Islet precursor cell (in vitro differentiated cells): ENCODE measurements at regions not wholly inside any gene's neighbourhood (a gene's known extent, or its start where the extent isn't known, plus 50 kb on each side); places are given as distances from the start of the nearest gene placed in this dataset.

Source experiments
- DNase-seq: peaks from one replicate; pipeline ENCODE4 v3.0.0-alpha.2; 2018

GRCh38 chr2:62296832-62297623 is 101.1 kb downstream of the B3GNT2 start:
- DNase-seq = no peak

DNA sequence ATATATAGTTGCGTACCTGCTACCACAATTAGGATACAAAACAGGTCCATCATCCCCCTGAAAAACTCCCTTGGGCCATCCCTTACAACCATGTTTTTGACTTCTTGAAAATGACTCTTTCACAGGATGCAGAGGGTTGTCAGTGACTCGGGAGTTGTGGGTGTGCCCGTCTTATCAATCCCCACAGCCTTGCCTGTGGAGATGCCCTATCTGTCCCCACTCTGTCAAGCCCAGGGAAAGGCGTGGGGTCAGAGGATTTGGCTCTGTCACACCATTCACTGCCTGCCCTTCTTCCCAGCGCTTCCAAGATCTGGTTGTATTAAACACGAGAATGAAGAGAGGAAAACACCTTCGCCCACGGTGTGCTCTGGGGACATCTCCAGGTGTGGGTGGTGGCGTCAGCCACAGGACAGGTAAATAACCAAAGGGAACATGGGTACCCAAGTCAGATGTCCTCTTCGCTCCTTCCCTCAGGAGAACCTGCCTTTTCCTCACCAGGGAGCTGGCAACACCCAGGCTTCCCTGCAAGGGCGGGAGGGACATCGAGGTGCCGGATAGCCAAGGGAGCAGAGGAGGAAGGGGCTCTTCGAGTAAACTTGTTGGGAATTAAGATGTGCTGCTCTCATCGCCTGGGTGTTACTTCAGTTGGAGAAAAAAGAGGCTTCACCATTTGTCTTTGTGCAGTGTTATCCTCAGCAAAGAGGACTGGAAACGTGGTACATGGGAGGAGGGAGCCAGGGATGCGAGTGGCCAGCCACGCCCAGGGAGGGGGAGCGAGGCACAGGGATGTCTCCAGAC is 100.3 kb downstream of the B3GNT2 start:
- no peak for DNase-seq

GRCh38 chr2:62293490-62294271 is 97.8 kb downstream of the B3GNT2 start:
- DNase-seq = peak; percentile 99

- no peak for DNase-seq
Observed at GRCh38 chr2:62293151-62293489, 97.2 kb downstream of the B3GNT2 start.

DNA sequence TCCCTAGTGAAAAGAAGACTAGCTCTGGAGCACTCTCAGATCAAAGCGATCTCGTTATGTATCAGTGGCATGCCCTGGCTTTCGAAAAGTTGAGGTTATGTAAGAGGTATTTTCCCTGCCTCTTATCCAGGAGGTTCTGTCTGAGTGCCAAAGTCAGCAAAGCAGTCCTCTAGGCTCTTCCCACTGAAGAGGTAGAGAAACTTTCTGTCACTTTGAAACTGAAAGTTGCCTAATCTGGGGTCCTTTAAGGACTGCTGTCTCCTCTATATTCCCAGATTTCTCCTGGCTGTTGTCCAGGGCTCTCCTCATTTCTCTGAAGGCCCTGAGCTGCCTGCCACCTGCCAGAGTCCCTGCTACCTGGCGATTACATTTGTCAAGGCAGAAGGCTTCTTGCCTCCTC is 96.3 kb downstream of the B3GNT2 start:
- no peak for DNase-seq

DNA sequence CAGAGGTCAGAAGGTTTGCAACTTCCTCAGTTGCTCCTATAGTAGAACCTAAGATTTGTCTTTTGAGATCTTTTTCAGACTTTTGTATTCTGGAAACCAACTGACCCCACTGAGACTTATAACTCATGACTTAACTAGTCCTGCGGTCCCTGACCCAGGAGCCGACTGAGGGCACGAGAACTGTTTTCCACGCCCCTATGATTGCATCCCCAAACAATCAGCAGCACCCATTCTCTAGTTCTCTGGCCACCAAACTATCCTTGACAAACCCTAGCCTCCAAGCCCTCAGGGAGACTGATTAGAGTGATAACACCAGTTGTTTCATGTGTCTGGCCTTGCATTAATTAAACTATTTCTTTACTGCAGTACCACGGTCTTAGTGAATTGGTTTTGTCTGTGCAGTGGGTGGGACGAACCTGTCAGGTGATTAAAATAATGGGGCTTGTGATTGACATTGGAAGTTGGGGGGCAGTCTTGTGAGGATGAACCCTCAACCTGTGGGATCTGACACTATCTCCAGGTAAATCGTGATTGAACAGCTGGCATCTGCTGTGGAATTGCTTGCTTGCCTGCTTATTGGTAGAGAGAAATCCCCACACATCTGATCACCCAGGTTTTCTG is 95.7 kb downstream of the B3GNT2 start:
- no peak for DNase-seq

DNA sequence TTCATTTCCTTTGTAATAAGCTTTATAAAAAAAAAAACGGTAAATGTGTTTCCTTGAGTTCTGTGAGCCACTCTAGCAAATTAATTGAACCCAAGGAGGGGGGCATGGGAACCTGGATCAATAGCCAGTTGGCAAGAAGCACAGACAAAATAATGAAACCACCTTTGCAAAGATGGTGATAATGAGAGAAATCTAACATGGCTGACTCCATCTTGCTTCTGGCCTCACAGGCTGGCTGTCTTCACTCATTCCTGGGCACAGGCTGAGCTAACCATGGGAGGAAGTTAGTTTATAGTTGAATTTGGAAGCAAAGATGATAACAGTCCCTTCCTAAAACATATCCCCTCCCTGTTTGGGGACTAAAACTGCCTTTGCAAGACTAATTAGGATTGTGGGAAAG is 95.1 kb downstream of the B3GNT2 start:
- no peak for DNase-seq

DNA sequence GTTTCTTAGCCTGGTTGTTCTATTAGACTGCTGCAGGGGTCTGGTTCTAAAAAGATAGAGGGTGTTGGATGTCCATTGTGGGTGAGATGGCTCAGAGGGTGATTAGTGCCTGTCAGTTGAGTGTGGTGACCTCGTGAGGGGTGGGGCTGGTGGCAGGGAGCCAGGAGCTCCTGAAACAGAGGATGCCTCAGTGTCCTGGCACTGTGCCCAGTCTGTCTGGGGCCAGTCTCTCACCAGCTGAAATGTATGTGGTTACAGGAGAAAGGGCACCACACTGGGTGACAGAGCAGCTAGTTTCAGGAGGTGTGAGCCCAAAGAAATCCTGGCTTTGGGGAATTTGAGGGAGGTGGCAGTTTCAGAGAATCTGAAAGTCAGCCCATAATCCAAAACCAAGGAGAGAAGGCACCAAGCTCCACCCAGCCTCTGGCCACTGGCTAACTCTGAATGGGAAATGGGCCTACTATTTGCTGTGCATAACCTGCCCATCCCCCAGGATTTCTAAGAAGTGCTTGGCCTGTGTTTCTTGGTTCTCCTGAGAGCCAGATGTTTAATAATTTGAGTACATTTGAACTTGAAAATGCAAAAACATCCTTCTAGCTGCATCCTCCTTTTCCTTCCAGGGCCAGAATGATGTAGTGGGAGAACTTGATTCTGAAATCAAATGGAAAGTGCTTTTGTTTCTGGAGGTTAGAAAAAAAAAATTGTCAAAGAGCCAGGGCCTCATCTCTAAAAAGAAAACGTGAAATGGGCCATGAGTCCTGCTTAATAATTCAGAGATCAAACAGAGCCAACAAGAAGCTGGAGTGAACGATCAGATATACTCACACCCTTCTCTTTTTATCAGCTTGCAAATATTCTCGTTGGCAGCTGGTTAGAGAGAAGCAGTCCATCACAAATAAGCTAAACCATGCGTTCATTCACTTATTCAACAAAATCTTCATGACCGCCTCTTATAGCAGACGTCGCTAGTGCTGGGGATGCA is 92.3 kb downstream of the B3GNT2 start:
- DNase-seq = no peak

GRCh38 chr2:62287282-62287681 is 91.4 kb downstream of the B3GNT2 start:
- DNase-seq = no peak

DNA sequence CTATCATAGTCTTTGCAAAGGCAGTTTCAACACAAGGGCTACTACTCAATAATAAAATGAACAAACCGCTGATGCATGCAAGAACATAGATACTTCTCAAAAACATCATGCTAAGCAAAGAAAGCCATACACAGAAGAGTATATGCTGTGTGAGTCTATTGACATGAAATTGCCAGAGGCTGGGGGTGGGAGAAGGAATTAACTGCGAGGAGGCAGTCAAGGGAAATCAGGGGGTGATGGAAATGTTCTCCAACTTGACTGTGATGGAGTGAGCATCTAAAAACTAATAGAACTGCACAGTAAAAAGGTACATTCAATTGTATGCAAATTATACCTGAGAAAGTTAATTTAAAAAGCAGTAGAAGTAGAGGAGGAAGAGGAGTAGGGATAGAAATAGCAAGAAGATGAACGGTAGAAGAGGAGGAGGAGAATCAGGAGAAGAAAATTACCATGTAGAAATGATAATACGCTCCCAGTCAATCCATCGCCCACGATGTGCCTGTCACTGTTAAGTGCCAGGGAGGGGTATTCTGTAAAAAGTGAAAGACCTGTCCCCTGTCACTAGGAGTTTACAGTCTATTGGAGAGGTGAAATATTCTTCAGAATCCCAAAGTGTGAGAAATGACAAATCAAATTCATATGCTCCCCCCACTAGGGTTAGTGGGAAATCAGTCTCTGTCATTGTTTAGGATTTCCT is 90.3 kb downstream of the B3GNT2 start:
- DNase-seq = no peak

GRCh38 chr2:62284980-62285379 is 89.1 kb downstream of the B3GNT2 start:
- DNase-seq = no peak

DNA sequence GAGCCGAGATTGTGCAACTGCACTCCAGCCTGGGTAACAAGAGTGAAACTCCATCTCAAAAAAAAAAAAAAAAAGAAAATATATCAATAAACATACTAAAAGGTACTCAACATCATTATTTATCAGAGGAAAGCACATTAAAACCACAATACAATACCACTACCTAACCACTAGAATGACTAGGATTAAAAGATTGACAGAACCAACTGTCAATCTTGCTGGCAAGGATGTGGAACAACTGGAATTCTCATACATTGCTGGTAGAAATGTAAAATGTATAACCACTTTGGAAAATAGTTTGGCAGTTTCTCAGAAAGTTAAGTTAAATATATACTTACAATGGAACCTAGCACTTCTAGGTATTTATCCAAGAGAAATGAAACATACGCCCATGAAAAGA is 88.6 kb downstream of the B3GNT2 start:
- DNase-seq = no peak

DNA sequence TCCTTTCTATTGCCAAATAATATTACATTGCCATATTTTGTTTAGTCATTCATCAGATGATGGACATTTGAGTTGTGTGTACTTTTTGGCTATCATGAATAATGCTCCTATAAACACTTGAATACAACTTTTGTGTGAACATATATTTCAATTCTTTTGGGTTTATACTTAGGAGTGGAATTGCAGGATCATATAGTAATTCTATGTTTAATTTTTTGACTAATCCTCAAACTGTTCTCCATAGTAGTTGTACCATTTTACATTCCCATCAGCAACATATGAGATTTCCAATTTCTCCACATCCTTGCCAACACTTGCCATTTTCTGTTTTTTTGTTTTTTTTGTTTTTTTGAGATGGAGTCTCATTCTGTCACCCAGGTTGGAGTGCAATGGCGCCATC is 87.2 kb downstream of the B3GNT2 start:
- DNase-seq = no peak

DNA sequence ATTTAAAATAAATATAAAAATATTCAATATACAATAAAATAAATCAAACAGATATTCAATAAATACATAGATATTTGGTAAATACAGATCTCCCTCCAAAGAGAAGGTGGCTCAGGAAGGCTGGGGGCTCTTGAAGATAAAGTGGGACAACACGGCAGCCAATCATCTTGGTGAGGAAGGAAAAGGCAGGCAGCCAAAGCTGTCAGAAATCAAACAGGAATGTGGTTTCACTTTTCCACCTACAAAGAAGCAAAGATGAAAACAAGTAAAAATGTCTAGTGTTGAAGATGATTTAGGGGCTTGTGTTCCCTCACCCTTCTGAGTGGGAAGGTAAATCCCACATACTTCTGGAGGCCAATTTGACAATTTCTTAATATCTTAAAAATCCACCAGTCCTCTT is 85.7 kb downstream of the B3GNT2 start:
- DNase-seq = no peak

- DNase-seq = no peak
Observed at GRCh38 chr2:62277688-62278087, 81.8 kb downstream of the B3GNT2 start.
